HepG2 (cell line): ENCODE measurements at regions not wholly inside any gene's neighbourhood (a gene's known extent, or its start where the extent isn't known, plus 50 kb on each side); places are given as distances from the start of the nearest gene placed in this dataset.

Source experiments
- POGK ChIP-seq: sonication (generic); formaldehyde crosslinking; conservative IDR thresholded peaks from 2 replicates; pipeline ENCODE4 v1.8.0; 2022; ENCODE audit warnings: mild to moderate bottlenecking, moderate library complexity, missing genetic modification reagents
- SOX6 ChIP-seq, 2 experiments: fragments of 450-650 bp in 1 of 2; sonication (generic) in 1 of 2; formaldehyde crosslinking in 1 of 2; IDR thresholded peaks; 2 replicates each; pipeline versions ENCODE4 v1.4.0 to v1.6.1; 2017 to 2020; ENCODE audit warnings: antibody characterized with exemption in 1 of 2, mild to moderate bottlenecking in 1 of 2, missing genetic modification reagents in 1 of 2
- ZNF646 ChIP-seq: sonication (generic); formaldehyde crosslinking; IDR thresholded peaks from 2 replicates; pipeline ENCODE4 v1.9.0; 2021; ENCODE audit warnings: mild to moderate bottlenecking, missing genetic modification reagents
- TF ChIP-seq, protein P1 (sequence below): sonication (generic); formaldehyde crosslinking; IDR thresholded peaks from 2 replicates; pipeline ENCODE4 v1.9.0; 2021; ENCODE audit warnings: missing genetic modification reagents, mild to moderate bottlenecking, borderline replicate concordance

DNA sequence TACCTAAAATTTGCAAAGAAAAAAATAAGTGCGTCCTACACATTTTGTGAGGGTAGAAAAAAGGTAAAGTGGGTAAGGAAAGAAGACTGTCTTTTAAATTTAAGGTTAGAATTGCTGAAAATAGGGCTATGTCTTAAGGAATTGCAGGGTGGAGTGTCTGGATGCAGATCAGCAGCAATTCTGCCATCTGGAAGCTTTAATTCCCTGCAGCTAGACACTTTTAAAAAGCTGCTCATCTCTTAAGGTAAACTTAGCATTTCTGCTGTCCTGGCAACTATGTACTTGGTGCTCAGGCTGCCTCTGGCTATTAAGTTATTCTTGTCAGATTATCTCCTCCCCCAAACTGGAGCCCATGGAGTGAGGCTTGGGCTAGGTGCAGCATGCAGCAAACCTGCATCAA is 420.2 kb downstream of the SI start (continued):
- TF ChIP-seq ZNF646 (CRISPR knock-in tag): no peak
- TF ChIP-seq POGK (CRISPR knock-in tag): no peak
- TF ChIP-seq, protein P1, sequence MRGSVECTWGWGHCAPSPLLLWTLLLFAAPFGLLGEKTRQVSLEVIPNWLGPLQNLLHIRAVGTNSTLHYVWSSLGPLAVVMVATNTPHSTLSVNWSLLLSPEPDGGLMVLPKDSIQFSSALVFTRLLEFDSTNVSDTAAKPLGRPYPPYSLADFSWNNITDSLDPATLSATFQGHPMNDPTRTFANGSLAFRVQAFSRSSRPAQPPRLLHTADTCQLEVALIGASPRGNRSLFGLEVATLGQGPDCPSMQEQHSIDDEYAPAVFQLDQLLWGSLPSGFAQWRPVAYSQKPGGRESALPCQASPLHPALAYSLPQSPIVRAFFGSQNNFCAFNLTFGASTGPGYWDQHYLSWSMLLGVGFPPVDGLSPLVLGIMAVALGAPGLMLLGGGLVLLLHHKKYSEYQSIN (CRISPR knock-in tag): no peak
- TF ChIP-seq SOX6 (IDR thresholded peaks at IDR 0.05): no peak
- no peak for TF ChIP-seq SOX6 (CRISPR knock-in tag; IDR thresholded peaks at IDR 0.05)
- TF ChIP-seq, all 625 proteins: peak for 0
